WTC11 (cell line): ENCODE measurements at regions not wholly inside any gene's neighbourhood (a gene's known extent, or its start where the extent isn't known, plus 50 kb on each side); places are given as distances from the start of the nearest gene placed in this dataset.

Source experiments
- ATAC-seq: fragments of 200-7000 bp; cut with Tn5 transposase; 2 replicates; pipeline ENCODE4 v1.10.0; 2021; ENCODE audit warnings: mild to moderate bottlenecking, moderate library complexity
- CTCF ChIA-PET: fragments of 300-600 bp; sonication (Branson Sonifier 250); formaldehyde crosslinking; loops from one replicate; lab custom pipeline; 2021; ENCODE audit warnings: antibody characterized with exemption; lab: Charles Lee
- POLR2A ChIA-PET: fragments of 350-600 bp; sonication (Branson Sonifier 250); formaldehyde crosslinking; loops from one replicate; lab custom pipeline; 2021; ENCODE audit warnings: antibody characterized with exemption; lab: Charles Lee
- DNase-seq: peaks from one replicate; pipeline ENCODE4 v3.0.0; 2021; ENCODE audit warnings: low spot score
- H3K27ac Mint-ChIP-seq: 2 replicates; pipeline ENCODE4 v1.8.0; 2021; ENCODE audit warnings: mixed read lengths
- H3K27me3 Mint-ChIP-seq: 2 replicates; pipeline ENCODE4 v1.8.0; 2021; ENCODE audit warnings: low read depth, mild to moderate bottlenecking, moderate library complexity, mixed read lengths
- H3K36me3 Mint-ChIP-seq: 2 replicates; pipeline ENCODE4 v1.8.0; 2021; ENCODE audit warnings: mixed read lengths
- H3K4me1 Mint-ChIP-seq: 2 replicates; pipeline ENCODE4 v1.8.0; 2022; ENCODE audit warnings: mixed read lengths
- H3K4me3 Mint-ChIP-seq: 2 replicates; pipeline ENCODE4 v1.8.0; 2021; ENCODE audit warnings: mild to moderate bottlenecking, moderate library complexity, mixed read lengths
- H3K9me3 Mint-ChIP-seq: 2 replicates; pipeline ENCODE4 v1.8.0; 2021; ENCODE audit warnings: mixed read lengths
- ATF1 ChIP-seq: sonication (generic); formaldehyde crosslinking; IDR thresholded peaks from 2 replicates; pipeline ENCODE4 v1.8.1; 2023; ENCODE audit warnings: mild to moderate bottlenecking, moderate library complexity, missing genetic modification reagents
- EMX1 ChIP-seq: fragments of 250-450 bp; sonication (Bioruptor Pico); IDR thresholded peaks from 2 replicates; pipeline ENCODE4 v1.8.0; 2021; ENCODE audit warnings: mild to moderate bottlenecking
- FOXP1 ChIP-seq: sonication (generic); formaldehyde crosslinking; IDR thresholded peaks from 2 replicates; pipeline ENCODE4 v1.8.0; 2022; ENCODE audit warnings: missing genetic modification reagents, mild to moderate bottlenecking, moderate library complexity, borderline replicate concordance
- GABPB1 ChIP-seq: sonication (generic); formaldehyde crosslinking; IDR thresholded peaks from 2 replicates; pipeline ENCODE4 v1.8.1; 2023; ENCODE audit warnings: mild to moderate bottlenecking, missing genetic modification reagents
- JAZF1 ChIP-seq: fragments of 250-450 bp; sonication (Bioruptor Pico); IDR thresholded peaks from 2 replicates; pipeline ENCODE4 v1.9.0; 2021; ENCODE audit warnings: moderate library complexity, mild to moderate bottlenecking, inconsistent platforms
- MXD4 ChIP-seq: fragments of 250-450 bp; sonication (Bioruptor Pico); IDR thresholded peaks from 2 replicates; pipeline ENCODE4 v1.8.0; 2021; ENCODE audit warnings: mild to moderate bottlenecking, moderate library complexity, borderline replicate concordance
- RORB ChIP-seq: fragments of 250-450 bp; sonication (Bioruptor Pico); IDR thresholded peaks from 2 replicates; pipeline ENCODE4 v1.9.0; 2021; ENCODE audit warnings: mild to moderate bottlenecking
- TP53 ChIP-seq: sonication (generic); formaldehyde crosslinking; IDR thresholded peaks from 2 replicates; pipeline ENCODE4 v1.8.1; 2023; ENCODE audit warnings: mild to moderate bottlenecking, missing genetic modification reagents
- ZNF317 ChIP-seq: sonication (generic); formaldehyde crosslinking; IDR thresholded peaks from 2 replicates; pipeline ENCODE4 v1.8.1; 2023; ENCODE audit warnings: low read depth, mild to moderate bottlenecking, moderate library complexity, missing genetic modification reagents, borderline replicate concordance
- ZNF396 ChIP-seq: fragments of 250-450 bp; sonication (Bioruptor Pico); IDR thresholded peaks from 2 replicates; pipeline ENCODE4 v1.8.0; 2021; ENCODE audit warnings: mild to moderate bottlenecking, moderate library complexity, borderline replicate concordance
- TF ChIP-seq, protein P1 (sequence below): sonication (generic); formaldehyde crosslinking; IDR thresholded peaks from 2 replicates; pipeline ENCODE4 v1.8.1; 2022; ENCODE audit warnings: low read depth, missing genetic modification reagents, borderline replicate concordance
- TF ChIP-seq, protein P2 (sequence below): sonication (generic); formaldehyde crosslinking; IDR thresholded peaks from 2 replicates; pipeline ENCODE4 v1.8.0; 2022; ENCODE audit warnings: missing genetic modification reagents
- TF ChIP-seq, protein P3 (sequence below): sonication (generic); formaldehyde crosslinking; IDR thresholded peaks from 2 replicates; pipeline ENCODE4 v1.8.1; 2022; ENCODE audit warnings: low read depth, mild to moderate bottlenecking, moderate library complexity, missing genetic modification reagents, borderline replicate concordance
- TF ChIP-seq, protein P4 (sequence below): fragments of 200-600 bp; IDR thresholded peaks from 2 replicates; pipeline ENCODE4 v1.8.0; 2022; ENCODE audit warnings: antibody characterized with exemption
- TF ChIP-seq, protein P5 (sequence below): sonication (generic); formaldehyde crosslinking; IDR thresholded peaks from 2 replicates; pipeline ENCODE4 v1.8.0; 2022; ENCODE audit warnings: mild to moderate bottlenecking, missing genetic modification reagents
- TF ChIP-seq, protein P6 (sequence below): sonication (generic); formaldehyde crosslinking; IDR thresholded peaks from 2 replicates; pipeline ENCODE4 v1.8.1; 2022; ENCODE audit warnings: mild to moderate bottlenecking, moderate library complexity, missing genetic modification reagents

DNA sequence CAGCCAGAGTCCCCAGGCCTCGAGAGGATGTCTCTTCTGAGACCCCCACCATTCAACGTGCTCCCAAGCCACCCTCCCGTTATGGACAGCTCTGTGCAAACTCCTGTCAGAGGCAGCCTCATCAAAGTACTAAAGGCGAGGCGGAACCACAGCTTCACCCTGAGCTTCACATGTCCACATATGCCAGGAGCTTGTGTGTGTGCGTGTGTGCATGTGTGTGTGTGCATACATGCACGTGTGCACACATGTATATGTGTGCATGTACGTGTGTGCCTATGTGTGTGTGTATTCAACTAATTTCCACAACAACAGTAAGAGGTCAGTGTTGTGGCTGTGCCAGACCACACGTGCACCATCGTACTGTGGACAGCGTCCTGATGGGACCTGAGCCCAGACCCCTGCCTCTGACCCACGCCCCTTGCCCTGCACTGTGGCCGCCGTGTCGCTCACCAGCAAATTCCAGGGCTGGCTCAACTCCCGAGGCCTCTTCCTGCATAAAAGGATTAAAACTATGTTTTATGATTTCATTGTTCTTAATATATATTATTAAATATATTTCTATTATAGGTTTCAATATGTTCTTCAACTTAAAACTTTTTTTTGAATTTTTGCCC lies 444.8 kb downstream of the EIPR1 start (continued):
- TF ChIP-seq, protein P1, sequence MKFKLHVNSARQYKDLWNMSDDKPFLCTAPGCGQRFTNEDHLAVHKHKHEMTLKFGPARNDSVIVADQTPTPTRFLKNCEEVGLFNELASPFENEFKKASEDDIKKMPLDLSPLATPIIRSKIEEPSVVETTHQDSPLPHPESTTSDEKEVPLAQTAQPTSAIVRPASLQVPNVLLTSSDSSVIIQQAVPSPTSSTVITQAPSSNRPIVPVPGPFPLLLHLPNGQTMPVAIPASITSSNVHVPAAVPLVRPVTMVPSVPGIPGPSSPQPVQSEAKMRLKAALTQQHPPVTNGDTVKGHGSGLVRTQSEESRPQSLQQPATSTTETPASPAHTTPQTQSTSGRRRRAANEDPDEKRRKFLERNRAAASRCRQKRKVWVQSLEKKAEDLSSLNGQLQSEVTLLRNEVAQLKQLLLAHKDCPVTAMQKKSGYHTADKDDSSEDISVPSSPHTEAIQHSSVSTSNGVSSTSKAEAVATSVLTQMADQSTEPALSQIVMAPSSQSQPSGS: no peak
- TF ChIP-seq, protein P2, sequence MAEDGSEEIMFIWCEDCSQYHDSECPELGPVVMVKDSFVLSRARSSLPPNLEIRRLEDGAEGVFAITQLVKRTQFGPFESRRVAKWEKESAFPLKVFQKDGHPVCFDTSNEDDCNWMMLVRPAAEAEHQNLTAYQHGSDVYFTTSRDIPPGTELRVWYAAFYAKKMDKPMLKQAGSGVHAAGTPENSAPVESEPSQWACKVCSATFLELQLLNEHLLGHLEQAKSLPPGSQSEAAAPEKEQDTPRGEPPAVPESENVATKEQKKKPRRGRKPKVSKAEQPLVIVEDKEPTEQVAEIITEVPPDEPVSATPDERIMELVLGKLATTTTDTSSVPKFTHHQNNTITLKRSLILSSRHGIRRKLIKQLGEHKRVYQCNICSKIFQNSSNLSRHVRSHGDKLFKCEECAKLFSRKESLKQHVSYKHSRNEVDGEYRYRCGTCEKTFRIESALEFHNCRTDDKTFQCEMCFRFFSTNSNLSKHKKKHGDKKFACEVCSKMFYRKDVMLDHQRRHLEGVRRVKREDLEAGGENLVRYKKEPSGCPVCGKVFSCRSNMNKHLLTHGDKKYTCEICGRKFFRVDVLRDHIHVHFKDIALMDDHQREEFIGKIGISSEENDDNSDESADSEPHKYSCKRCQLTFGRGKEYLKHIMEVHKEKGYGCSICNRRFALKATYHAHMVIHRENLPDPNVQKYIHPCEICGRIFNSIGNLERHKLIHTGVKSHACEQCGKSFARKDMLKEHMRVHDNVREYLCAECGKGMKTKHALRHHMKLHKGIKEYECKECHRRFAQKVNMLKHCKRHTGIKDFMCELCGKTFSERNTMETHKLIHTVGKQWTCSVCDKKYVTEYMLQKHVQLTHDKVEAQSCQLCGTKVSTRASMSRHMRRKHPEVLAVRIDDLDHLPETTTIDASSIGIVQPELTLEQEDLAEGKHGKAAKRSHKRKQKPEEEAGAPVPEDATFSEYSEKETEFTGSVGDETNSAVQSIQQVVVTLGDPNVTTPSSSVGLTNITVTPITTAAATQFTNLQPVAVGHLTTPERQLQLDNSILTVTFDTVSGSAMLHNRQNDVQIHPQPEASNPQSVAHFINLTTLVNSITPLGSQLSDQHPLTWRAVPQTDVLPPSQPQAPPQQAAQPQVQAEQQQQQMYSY (CRISPR knock-in tag): no peak
- TF ChIP-seq MXD4 (CRISPR knock-in tag) (no peak), ZNF396 (no peak), ATF1 (no peak), EMX1 (CRISPR knock-in tag) (no peak), FOXP1 (CRISPR knock-in tag) (no peak)
- TF ChIP-seq, protein P3, sequence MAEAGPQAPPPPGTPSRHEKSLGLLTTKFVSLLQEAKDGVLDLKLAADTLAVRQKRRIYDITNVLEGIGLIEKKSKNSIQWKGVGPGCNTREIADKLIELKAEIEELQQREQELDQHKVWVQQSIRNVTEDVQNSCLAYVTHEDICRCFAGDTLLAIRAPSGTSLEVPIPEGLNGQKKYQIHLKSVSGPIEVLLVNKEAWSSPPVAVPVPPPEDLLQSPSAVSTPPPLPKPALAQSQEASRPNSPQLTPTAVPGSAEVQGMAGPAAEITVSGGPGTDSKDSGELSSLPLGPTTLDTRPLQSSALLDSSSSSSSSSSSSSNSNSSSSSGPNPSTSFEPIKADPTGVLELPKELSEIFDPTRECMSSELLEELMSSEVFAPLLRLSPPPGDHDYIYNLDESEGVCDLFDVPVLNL: no peak
- TF ChIP-seq, protein P4, sequence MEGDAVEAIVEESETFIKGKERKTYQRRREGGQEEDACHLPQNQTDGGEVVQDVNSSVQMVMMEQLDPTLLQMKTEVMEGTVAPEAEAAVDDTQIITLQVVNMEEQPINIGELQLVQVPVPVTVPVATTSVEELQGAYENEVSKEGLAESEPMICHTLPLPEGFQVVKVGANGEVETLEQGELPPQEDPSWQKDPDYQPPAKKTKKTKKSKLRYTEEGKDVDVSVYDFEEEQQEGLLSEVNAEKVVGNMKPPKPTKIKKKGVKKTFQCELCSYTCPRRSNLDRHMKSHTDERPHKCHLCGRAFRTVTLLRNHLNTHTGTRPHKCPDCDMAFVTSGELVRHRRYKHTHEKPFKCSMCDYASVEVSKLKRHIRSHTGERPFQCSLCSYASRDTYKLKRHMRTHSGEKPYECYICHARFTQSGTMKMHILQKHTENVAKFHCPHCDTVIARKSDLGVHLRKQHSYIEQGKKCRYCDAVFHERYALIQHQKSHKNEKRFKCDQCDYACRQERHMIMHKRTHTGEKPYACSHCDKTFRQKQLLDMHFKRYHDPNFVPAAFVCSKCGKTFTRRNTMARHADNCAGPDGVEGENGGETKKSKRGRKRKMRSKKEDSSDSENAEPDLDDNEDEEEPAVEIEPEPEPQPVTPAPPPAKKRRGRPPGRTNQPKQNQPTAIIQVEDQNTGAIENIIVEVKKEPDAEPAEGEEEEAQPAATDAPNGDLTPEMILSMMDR: no peak
- TF ChIP-seq, protein P5, sequence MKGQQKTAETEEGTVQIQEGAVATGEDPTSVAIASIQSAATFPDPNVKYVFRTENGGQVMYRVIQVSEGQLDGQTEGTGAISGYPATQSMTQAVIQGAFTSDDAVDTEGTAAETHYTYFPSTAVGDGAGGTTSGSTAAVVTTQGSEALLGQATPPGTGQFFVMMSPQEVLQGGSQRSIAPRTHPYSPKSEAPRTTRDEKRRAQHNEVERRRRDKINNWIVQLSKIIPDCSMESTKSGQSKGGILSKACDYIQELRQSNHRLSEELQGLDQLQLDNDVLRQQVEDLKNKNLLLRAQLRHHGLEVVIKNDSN: no peak

DNA sequence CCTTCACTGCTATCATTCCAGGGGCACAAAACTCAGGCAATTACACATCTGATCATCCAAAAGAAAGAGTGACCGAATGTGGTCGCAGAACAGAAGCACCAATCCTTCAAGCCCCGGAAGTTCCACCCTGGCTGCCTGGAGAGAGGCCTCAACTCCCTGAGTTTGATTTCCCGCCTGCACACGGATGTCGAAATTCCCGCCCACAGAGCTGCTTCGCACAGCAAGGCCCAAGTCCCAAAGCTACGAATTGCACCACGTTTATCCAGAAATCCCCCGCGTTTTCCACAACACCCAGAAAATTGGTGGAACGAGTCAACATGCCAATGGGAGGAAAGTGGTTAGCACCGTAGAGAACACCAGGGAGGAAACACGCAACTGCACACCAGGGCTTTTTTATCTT lies 445.4 kb downstream of the EIPR1 start:
- no peak overlapping the region for H3K4me3 Mint-ChIP-seq
- no peaks in the 10 kb centered on the region for H3K4me1 Mint-ChIP-seq
- POLR2A ChIA-PET: no interaction called here
- DNase-seq (no peak), ATAC-seq (no peak)
- H3K27me3 Mint-ChIP-seq: peaks cover 2% of the 10 kb centered on the region; the same call in 1 of the 2 replicates
- no peak overlapping the region for H3K27ac Mint-ChIP-seq
- TF ChIP-seq ZNF317: no peak
- TF ChIP-seq JAZF1 (CRISPR knock-in tag): no peak
- TF ChIP-seq RORB: no peak
- no peak for TF ChIP-seq GABPB1
- TF ChIP-seq, protein P6, sequence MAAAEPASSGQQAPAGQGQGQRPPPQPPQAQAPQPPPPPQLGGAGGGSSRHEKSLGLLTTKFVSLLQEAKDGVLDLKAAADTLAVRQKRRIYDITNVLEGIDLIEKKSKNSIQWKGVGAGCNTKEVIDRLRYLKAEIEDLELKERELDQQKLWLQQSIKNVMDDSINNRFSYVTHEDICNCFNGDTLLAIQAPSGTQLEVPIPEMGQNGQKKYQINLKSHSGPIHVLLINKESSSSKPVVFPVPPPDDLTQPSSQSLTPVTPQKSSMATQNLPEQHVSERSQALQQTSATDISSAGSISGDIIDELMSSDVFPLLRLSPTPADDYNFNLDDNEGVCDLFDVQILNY (CRISPR knock-in tag): no peak
- no peak for TF ChIP-seq TP53 (CRISPR knock-in tag)
- peaks cover 38% of the 10 kb centered on the region for H3K9me3 Mint-ChIP-seq
- CTCF ChIA-PET: no interaction called here
- peaks cover 3% of the 10 kb centered on the region; the same call in 1 of the 2 replicates for H3K36me3 Mint-ChIP-seq
